Endothelial cell of umbilical vein (primary cell): ENCODE measurements at regions not wholly inside any gene's neighbourhood (a gene's known extent, or its start where the extent isn't known, plus 50 kb on each side); places are given as distances from the start of the nearest gene placed in this dataset.

Experiments
- BruUV-seq: library from RNA; stranded (reverse); fragments of 400-500 nt; replicated peaks from 2 replicates; lab custom pipeline; 2021; lab: Mats Ljungman, UMichigan
- CTCF ChIA-PET: fragments of 300-600, 350-600 bp; sonication (Branson Sonifier 250); formaldehyde crosslinking; loops from one replicate; lab custom pipeline; 2021; ENCODE audit warnings: antibody characterized with exemption, inconsistent platforms; lab: Charles Lee
- POLR2A ChIA-PET: fragments of 300-600, 350-600 bp; sonication (Branson Sonifier 250); formaldehyde crosslinking; loops from one replicate; lab custom pipeline; 2021; ENCODE audit warnings: antibody characterized with exemption, inconsistent platforms; lab: Charles Lee
- DNase-seq: peaks from one replicate; pipeline ENCODE4 v3.0.0-alpha.2; 2011; ENCODE audit warnings: low read depth, low spot score
- FAIRE-seq: peaks from 2 replicates; lab custom pipeline; 2011; peaks lifted over from hg19 to GRCh38; lab: Jason Lieb, UNC
- H2AFZ ChIP-seq: 2 replicates; pipeline ENCODE4 v1.6.0; 2012; ENCODE audit warnings: low read depth, low read length, control low read depth, inconsistent platforms
- H3K27ac ChIP-seq: 2 replicates; pipeline ENCODE4 v1.5.1; 2011; ENCODE audit warnings: low read depth, mild to moderate bottlenecking, control low read depth, low read length, moderate library complexity; ENCODE audit not compliant: insufficient read depth
- H3K27me3 ChIP-seq, 2 experiments: 2 replicates each; pipeline versions ENCODE4 v1.6.0 to v1.6.1; 2011; ENCODE audit warnings: low read length in 2 of 2, mixed read lengths in 1 of 2; ENCODE audit not compliant: control insufficient read depth in 2 of 2, insufficient read depth in 2 of 2
- H3K36me3 ChIP-seq, 2 experiments: 2 replicates in 1 of 2; 3 replicates in 1 of 2; pipeline ENCODE4 v1.5.1; 2011; ENCODE audit warnings: low read length in 2 of 2, mild to moderate bottlenecking in 1 of 2, moderate library complexity in 1 of 2; ENCODE audit not compliant: control insufficient read depth in 2 of 2, insufficient read depth in 2 of 2; ENCODE audit errors: extremely low read depth in 1 of 2
- H3K4me1 ChIP-seq: 3 replicates; pipeline ENCODE4 v1.5.1; 2011; ENCODE audit warnings: mild to moderate bottlenecking, low read length; ENCODE audit not compliant: control insufficient read depth, insufficient read depth; ENCODE audit errors: extremely low read depth
- H3K4me2 ChIP-seq: 2 replicates; pipeline ENCODE4 v1.6.1; 2011; ENCODE audit warnings: low read length, control low read depth, mixed read lengths; ENCODE audit not compliant: insufficient read depth
- H3K4me3 ChIP-seq, 3 experiments: fragments of 200-600 bp in 1 of 3; sonication (generic), shearing (Covaris generic) in 1 of 3; replicated peaks in 1 of 3; 2 replicates each; pipeline ENCODE4 v1.5.1; 2011 to 2016; ENCODE audit warnings: control low read depth in 3 of 3, low read length in 3 of 3, mild to moderate bottlenecking in 2 of 3, inconsistent platforms in 1 of 3, low read depth in 1 of 3, moderate library complexity in 1 of 3; ENCODE audit not compliant: insufficient read depth in 1 of 3
- H3K79me2 ChIP-seq: 2 replicates; pipeline ENCODE4 v1.6.0; 2012; ENCODE audit warnings: low read length, inconsistent platforms; ENCODE audit not compliant: control insufficient read depth, insufficient read depth
- H3K9ac ChIP-seq: replicated peaks from 2 replicates; pipeline ENCODE3; 2011; ENCODE audit warnings: low read length, control low read depth; ENCODE audit not compliant: insufficient read depth; ENCODE audit errors: extremely low read depth
- H3K9me1 ChIP-seq: replicated peaks from 3 replicates; pipeline ENCODE4 v1.6.0; 2011; ENCODE audit warnings: mild to moderate bottlenecking, low read length; ENCODE audit not compliant: control insufficient read depth, insufficient read depth; ENCODE audit errors: extremely low read depth
- H3K9me3 ChIP-seq: replicated peaks from 2 replicates; pipeline ENCODE4 v1.5.1; 2012; ENCODE audit warnings: low read length, inconsistent platforms; ENCODE audit not compliant: control insufficient read depth, insufficient read depth
- H4K20me1 ChIP-seq: replicated peaks from 2 replicates; pipeline ENCODE3; 2011; ENCODE audit warnings: mild to moderate bottlenecking, low read length; ENCODE audit not compliant: control insufficient read depth, insufficient read depth; ENCODE audit errors: extremely low read depth
- EZH2 ChIP-seq: IDR thresholded peaks from 2 replicates; pipeline ENCODE4 v1.6.1; 2012; ENCODE audit warnings: borderline replicate concordance, low read depth, mild to moderate bottlenecking, moderate library complexity, low read length, inconsistent platforms; ENCODE audit not compliant: severe bottlenecking
- FOS ChIP-seq: IDR thresholded peaks from 2 replicates; pipeline ENCODE4 v1.6.1; 2011; ENCODE audit warnings: mild to moderate bottlenecking, low read length, moderate library complexity, borderline replicate concordance; ENCODE audit not compliant: insufficient read depth
- GATA2 ChIP-seq: IDR thresholded peaks from 2 replicates; pipeline ENCODE4 v1.7.0; 2011; ENCODE audit warnings: low read depth, mild to moderate bottlenecking, moderate library complexity, mixed read lengths, low read length; ENCODE audit not compliant: insufficient read length, insufficient read depth
- JUN ChIP-seq: IDR thresholded peaks from 2 replicates; pipeline ENCODE4 v1.6.1; 2011; ENCODE audit warnings: borderline replicate concordance, low read depth; ENCODE audit not compliant: insufficient read length, insufficient read depth
- MYC ChIP-seq: IDR thresholded peaks from one replicate; pipeline ENCODE4 v1.6.1; 2011; ENCODE audit warnings: mild to moderate bottlenecking, low read depth, low read length
- POLR2A ChIP-seq: IDR thresholded peaks from 2 replicates; pipeline ENCODE4 v1.6.1; 2012; ENCODE audit warnings: low read depth, mild to moderate bottlenecking, control low read depth, low read length
- POLR2AphosphoS5 ChIP-seq: IDR thresholded peaks from 2 replicates; pipeline ENCODE4 v1.6.1; 2012; ENCODE audit warnings: low read depth, mild to moderate bottlenecking, control low read depth, low read length, moderate library complexity; ENCODE audit not compliant: insufficient read depth
- dilution Hi-C: fragments of 300-500 bp; cut with MboI; formaldehyde crosslinking; loops from one replicate; pipeline ENCODE4 v1.15.0; 2019; ENCODE audit warnings: low sequenced_read_pairs; ENCODE audit not compliant: extremely low pct_ligation_motif_present
- intact Hi-C: fragments of 100-400 bp; cut with micrococcal nuclease; formaldehyde crosslinking; loops from one replicate; pipeline ENCODE4 v1.10.0; 2022
- TF ChIP-seq, protein P1 (sequence below): IDR thresholded peaks from 2 replicates; pipeline ENCODE4 v1.6.1; 2011; ENCODE audit not compliant: insufficient read depth, insufficient read length
- TF ChIP-seq, protein P2 (sequence below), 2 donors: IDR thresholded peaks; 1 replicate in 1 of 2; 2 replicates in 1 of 2; pipeline ENCODE4 v1.5.1; 2011; ENCODE audit warnings: low read length in 2 of 2, mild to moderate bottlenecking in 2 of 2, moderate library complexity in 2 of 2, control low read depth in 1 of 2, inconsistent platforms in 1 of 2, low read depth in 1 of 2; ENCODE audit not compliant: insufficient read depth in 1 of 2; ENCODE audit errors: extremely low read depth in 1 of 2

DNA sequence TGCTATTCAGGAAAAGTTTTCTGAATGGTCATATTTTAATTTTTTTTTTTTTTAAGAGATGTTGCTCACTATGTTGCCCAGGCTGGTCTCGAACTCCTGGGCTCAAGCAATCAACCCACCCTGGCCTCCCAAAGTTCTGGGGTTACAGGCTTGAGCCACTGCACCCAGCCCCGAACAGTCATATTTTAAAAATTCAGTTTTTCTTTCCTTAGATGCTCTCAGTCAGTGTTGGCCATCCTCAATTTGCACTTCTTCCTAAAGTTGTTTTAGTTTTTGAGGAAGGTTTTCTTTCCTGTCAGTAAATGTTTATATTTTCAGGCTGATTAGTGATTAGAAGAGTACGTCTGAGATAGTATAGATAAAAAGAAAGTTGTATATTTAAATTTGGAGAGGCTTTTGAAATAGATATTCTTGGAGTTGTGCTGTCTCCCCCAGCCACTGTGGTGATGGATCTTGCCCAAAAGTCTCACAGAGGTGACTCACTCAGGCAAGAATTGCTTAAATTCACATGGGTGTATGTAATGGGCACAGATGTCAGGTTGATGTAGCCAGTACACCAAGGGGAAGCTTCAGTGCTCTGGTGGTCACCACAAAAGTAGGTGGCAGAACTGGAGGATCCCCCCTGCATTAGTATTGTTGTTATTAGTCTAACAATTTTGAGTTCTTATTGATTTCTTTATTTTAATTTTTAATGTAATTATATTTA, 72.2 kb upstream of the ELOVL6 start:
- DNase-seq = no peak
- no peaks in the 10 kb centered on the region for H3K36me3 ChIP-seq
- POLR2A ChIA-PET = no interaction called here
- no peak overlapping the region for H3K4me3 ChIP-seq
- no peaks in the 10 kb centered on the region for H3K4me1 ChIP-seq
- dilution Hi-C loops = no loop called here
- H3K9ac ChIP-seq = no peak overlapping the region
- no TSS peak for BruUV-seq
- intact Hi-C loops = no loop called here
- H3K27me3 ChIP-seq = no peaks in the 10 kb centered on the region
- no peaks in the 10 kb centered on the region for H4K20me1 ChIP-seq
- no peaks in the 10 kb centered on the region for H3K9me3 ChIP-seq
- H2AFZ ChIP-seq = no peak overlapping the region
- CTCF ChIA-PET = no interaction called here
- no peaks in the 10 kb centered on the region for H3K79me2 ChIP-seq
- H3K9me1 ChIP-seq = no peaks in the 10 kb centered on the region
- no peak for FAIRE-seq
- TF ChIP-seq POLR2AphosphoS5 (no peak), GATA2 (no peak)
- H3K27ac ChIP-seq = no peak overlapping the region
- no peak overlapping the region for H3K4me2 ChIP-seq

DNA sequence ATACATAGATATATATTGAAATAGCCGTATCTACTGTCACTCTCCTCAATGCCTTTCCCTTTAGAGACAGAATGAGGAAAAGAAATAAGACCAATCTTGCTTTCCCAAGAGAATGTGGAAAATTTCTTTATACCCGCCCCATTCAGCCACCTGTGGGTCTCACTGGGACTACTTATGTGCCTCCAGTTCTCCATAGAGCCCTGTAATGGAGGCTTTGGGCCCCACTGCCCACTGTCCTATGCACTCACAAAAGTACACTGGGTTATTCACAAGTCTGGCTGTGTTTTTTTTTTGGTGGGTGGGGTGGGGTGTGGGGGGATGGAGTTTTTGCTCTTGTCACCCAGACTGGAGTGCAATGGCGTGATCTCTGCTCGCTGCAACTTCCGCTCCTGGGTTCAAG, 70.4 kb upstream of the ELOVL6 start:
- dilution Hi-C loops (no loop called here), intact Hi-C loops (no loop called here)
- Histone ChIP-seq H3K9ac (no peak overlapping the region), H3K79me2 (no peaks in the 10 kb centered on the region), H3K4me3 (no peak overlapping the region), H3K9me1 (no peaks in the 10 kb centered on the region), H3K4me2 (no peak overlapping the region), H3K4me1 (no peaks in the 10 kb centered on the region), H2AFZ (no peak overlapping the region), H4K20me1 (no peaks in the 10 kb centered on the region), H3K27me3 (no peaks in the 10 kb centered on the region), H3K9me3 (no peaks in the 10 kb centered on the region), H3K27ac (no peak overlapping the region), H3K36me3 (no peaks in the 10 kb centered on the region)
- DNase-seq (no peak), FAIRE-seq (no peak)
- TF ChIP-seq EZH2 (no peak), POLR2AphosphoS5 (no peak), MYC (no peak), POLR2A (no peak), FOS (no peak), GATA2 (no peak), JUN (no peak)
- TF ChIP-seq, protein P1, sequence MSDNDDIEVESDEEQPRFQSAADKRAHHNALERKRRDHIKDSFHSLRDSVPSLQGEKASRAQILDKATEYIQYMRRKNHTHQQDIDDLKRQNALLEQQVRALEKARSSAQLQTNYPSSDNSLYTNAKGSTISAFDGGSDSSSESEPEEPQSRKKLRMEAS = no peak
- TF ChIP-seq, protein P2, sequence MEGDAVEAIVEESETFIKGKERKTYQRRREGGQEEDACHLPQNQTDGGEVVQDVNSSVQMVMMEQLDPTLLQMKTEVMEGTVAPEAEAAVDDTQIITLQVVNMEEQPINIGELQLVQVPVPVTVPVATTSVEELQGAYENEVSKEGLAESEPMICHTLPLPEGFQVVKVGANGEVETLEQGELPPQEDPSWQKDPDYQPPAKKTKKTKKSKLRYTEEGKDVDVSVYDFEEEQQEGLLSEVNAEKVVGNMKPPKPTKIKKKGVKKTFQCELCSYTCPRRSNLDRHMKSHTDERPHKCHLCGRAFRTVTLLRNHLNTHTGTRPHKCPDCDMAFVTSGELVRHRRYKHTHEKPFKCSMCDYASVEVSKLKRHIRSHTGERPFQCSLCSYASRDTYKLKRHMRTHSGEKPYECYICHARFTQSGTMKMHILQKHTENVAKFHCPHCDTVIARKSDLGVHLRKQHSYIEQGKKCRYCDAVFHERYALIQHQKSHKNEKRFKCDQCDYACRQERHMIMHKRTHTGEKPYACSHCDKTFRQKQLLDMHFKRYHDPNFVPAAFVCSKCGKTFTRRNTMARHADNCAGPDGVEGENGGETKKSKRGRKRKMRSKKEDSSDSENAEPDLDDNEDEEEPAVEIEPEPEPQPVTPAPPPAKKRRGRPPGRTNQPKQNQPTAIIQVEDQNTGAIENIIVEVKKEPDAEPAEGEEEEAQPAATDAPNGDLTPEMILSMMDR (IDR thresholded peaks at IDR 0.05; ENCODE audit: extremely low read depth in 1 of 2, insufficient read depth in 1 of 2, low read depth in 1 of 2, low read length in 2 of 2) = no peak
- POLR2A ChIA-PET = no interaction called here
- CTCF ChIA-PET = no interaction called here
- no TSS peak for BruUV-seq
